RWPE1 (cell line): ENCODE measurements at regions not wholly inside any gene's neighbourhood (a gene's known extent, or its start where the extent isn't known, plus 50 kb on each side); places are given as distances from the start of the nearest gene placed in this dataset.

Experiments used
- CTCF ChIA-PET: fragments of 350-600 bp; sonication (Branson Sonifier 250); formaldehyde crosslinking; extraction: SDS; loops from one replicate; lab custom pipeline; 2021; lab: Yijun Ruan, JAX
- POLR2A ChIA-PET: fragments of 400-600 bp; formaldehyde crosslinking; extraction: SDS; loops from one replicate; lab custom pipeline; 2020; ENCODE audit warnings: antibody characterized with exemption; ENCODE audit not compliant: low non-redundant PET; lab: Yijun Ruan, JAX
- DNase-seq: peaks from one replicate; pipeline ENCODE4 v3.0.0; 2012; ENCODE audit warnings: low spot score
- H3K27ac ChIP-seq: fragments of 450-650 bp; 2 replicates; pipeline ENCODE4 v1.5.1; 2017
- CTCF ChIP-seq: fragments of 450-650 bp; conservative IDR thresholded peaks from 2 replicates; pipeline ENCODE4 v1.5.1; 2017; ENCODE audit warnings: low read depth, mild to moderate bottlenecking

GRCh38 chrX:22634751-22635150 lies 362.0 kb downstream of the CBLL2 start:
- DNase-seq: no peak
- ChIA-PET CTCF (no interaction called here), POLR2A (no interaction called here)
- H3K27ac ChIP-seq: no peak overlapping the region
- no peak for TF ChIP-seq CTCF

- POLR2A ChIA-PET: no interaction called here
- DNase-seq: no peak
Observed at GRCh38 chrX:22648281-22648680, 351.5 kb upstream of the DDX53 start.

GRCh38 chrX:22650691-22651090 lies 349.1 kb upstream of the DDX53 start:
- no peak for TF ChIP-seq CTCF
- CTCF ChIA-PET: interaction anchor here (0.6 kb wide), 1 partner anchor 22 kb away, joined by 3 read pairs; no protein-coding TSS in a partner anchor
- H3K27ac ChIP-seq: no peak overlapping the region
- no peak for DNase-seq
- POLR2A ChIA-PET: no interaction called here

More at GRCh38 chrX:22648281-22648680, 351.5 kb upstream of the DDX53 start:
- H3K27ac ChIP-seq: no peak overlapping the region
- no peak for TF ChIP-seq CTCF
- CTCF ChIA-PET: no interaction called here

GRCh38 chrX:22652596-22652995 lies 347.2 kb upstream of the DDX53 start:
- no peak for TF ChIP-seq CTCF
- ChIA-PET POLR2A (no interaction called here), CTCF (no interaction called here)
- no peak for DNase-seq
- H3K27ac ChIP-seq: no peak overlapping the region

GRCh38 chrX:22660756-22661155 lies 339.0 kb upstream of the DDX53 start:
- ChIA-PET CTCF (no interaction called here), POLR2A (no interaction called here)
- H3K27ac ChIP-seq: no peak overlapping the region

GRCh38 chrX:22662776-22663175 lies 337.0 kb upstream of the DDX53 start:
- ChIA-PET POLR2A (no interaction called here), CTCF (no interaction called here)
- DNase-seq: peak; percentile 21

More at GRCh38 chrX:22660756-22661155, 339.0 kb upstream of the DDX53 start:
- DNase-seq: no peak
- TF ChIP-seq CTCF: no peak

More at GRCh38 chrX:22662776-22663175, 337.0 kb upstream of the DDX53 start:
- no peak for TF ChIP-seq CTCF
- no peak overlapping the region for H3K27ac ChIP-seq
